Keratinocyte (primary cell): ENCODE measurements at regions not wholly inside any gene's neighbourhood (a gene's known extent, or its start where the extent isn't known, plus 50 kb on each side); places are given as distances from the start of the nearest gene placed in this dataset.

Experiments used
- CTCF ChIP-seq, 3 experiments: IDR thresholded peaks in 1 of 3; conservative IDR thresholded peaks in 1 of 3; optimal IDR thresholded peaks in 1 of 3; 2 replicates in 2 of 3; 3 replicates in 1 of 3; pipeline versions ENCODE3 to v1.5.1; 2011; ENCODE audit warnings: low read length in 3 of 3, mild to moderate bottlenecking in 3 of 3, moderate library complexity in 2 of 3, control low read depth in 1 of 3, inconsistent platforms in 1 of 3; ENCODE audit not compliant: insufficient read depth in 2 of 3; ENCODE audit errors: extremely low read depth in 1 of 3
- EZH2 ChIP-seq: IDR thresholded peaks from one replicate; pipeline ENCODE4 v1.6.1; 2012; ENCODE audit warnings: inconsistent platforms, mild to moderate bottlenecking, low read length, moderate library complexity

DNA sequence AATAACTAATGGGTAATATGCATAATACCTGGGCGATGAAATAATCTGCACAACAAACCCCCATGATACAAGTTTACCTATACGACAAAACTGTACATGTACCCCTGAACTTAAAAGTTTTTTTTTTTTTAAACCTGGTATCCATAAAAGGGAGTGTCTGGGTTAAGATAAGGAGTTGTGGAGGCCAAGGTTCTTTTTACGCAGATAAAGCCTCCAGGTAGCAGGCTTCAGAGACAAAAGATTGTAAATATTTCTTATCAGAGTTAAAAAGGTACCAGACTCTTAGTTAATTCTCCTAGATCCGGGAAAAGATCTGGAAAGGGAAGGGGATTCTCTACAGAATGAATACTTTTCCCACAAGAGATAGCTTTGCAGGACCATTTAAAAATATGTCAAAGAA, 259.4 kb upstream of the SSTR1 start:
- TF ChIP-seq EZH2: no peak
- no peak for TF ChIP-seq CTCF (optimal IDR thresholded peaks at IDR 0.05 in 1 of 3, IDR thresholded peaks at IDR 0.05 in 1 of 3, conservative IDR thresholded peaks at IDR 0.05 in 1 of 3; ENCODE audit: extremely low read depth in 1 of 3, insufficient read depth in 2 of 3, low read length in 3 of 3)
